ENCODE measurements at regions not wholly inside any gene's neighbourhood (a gene's known extent, or its start where the extent isn't known, plus 50 kb on each side); places are given as distances from the start of the nearest gene placed in this dataset.

GRCh38 chr12:125889742-125890141, 824.5 kb downstream of the AACS start:
- TF ChIP-seq CTCF (IDR thresholded peaks at IDR 0.05; ENCODE audit: low read length) (no peak), EZH2 (IDR thresholded peaks at IDR 0.05; ENCODE audit: borderline replicate concordance, low read length) (no peak)
